ENCODE measurements at regions not wholly inside any gene's neighbourhood (a gene's known extent, or its start where the extent isn't known, plus 50 kb on each side); places are given as distances from the start of the nearest gene placed in this dataset.
"Not testable (repeated sequence)": the region's sequence is repeated elsewhere in the genome, so short reads cannot be mapped to it uniquely, and the experiment has no call there.

- TF ChIP-seq POLR2A (IDR thresholded peaks at IDR 0.05; ENCODE audit: low read depth, low read length); SPI1 (IDR thresholded peaks at IDR 0.05; ENCODE audit: low read depth, low read length); POLR2AphosphoS5 (IDR thresholded peaks at IDR 0.05; ENCODE audit: low read depth, low read length); TAF1 (IDR thresholded peaks at IDR 0.05; ENCODE audit: low read depth, low read length); POU2F2 (IDR thresholded peaks at IDR 0.05; ENCODE audit: low read depth, low read length); PAX5 (IDR thresholded peaks at IDR 0.05; ENCODE audit: insufficient read depth, low read length, severe bottlenecking): not testable (repeated sequence)
Observed at GRCh38 chr2:89894988-89895387, 1203.5 kb downstream of the RPIA start.
